HepG2 (cell line): ENCODE measurements at regions not wholly inside any gene's neighbourhood (a gene's known extent, or its start where the extent isn't known, plus 50 kb on each side); places are given as distances from the start of the nearest gene placed in this dataset.

ENCODE experiments used
- ATAC-seq: fragments of 200-7000 bp; cut with Tn5 transposase; 3 replicates; pipeline ENCODE4 v1.9.1; 2020; ENCODE audit warnings: mild to moderate bottlenecking, moderate library complexity
- BruUV-seq: library from RNA; stranded (reverse); fragments of 400-500 nt; replicated peaks from 2 replicates; lab custom pipeline; 2021; lab: Mats Ljungman, UMichigan
- CTCF ChIA-PET: fragments of 300-600 bp; formaldehyde crosslinking; extraction: SDS; loops from one replicate; lab custom pipeline; 2021; ENCODE audit warnings: low total read pairs, inconsistent platforms, low intra/inter-chr PET ratio; lab: Yijun Ruan, JAX
- POLR2A ChIA-PET: fragments of 350-600 bp; sonication (Branson Sonifier 250); formaldehyde crosslinking; loops from one replicate; lab custom pipeline; 2020; ENCODE audit warnings: antibody characterized with exemption, inconsistent platforms; lab: Yijun Ruan, JAX
- DNase-seq: peaks from one replicate; pipeline ENCODE4 v3.0.0-alpha.2; 2015; ENCODE audit warnings: low spot score
- FAIRE-seq: peaks from 3 replicates; lab custom pipeline; 2011; peaks lifted over from hg19 to GRCh38; lab: Jason Lieb, UNC
- H2AFZ ChIP-seq: one replicate; pipeline ENCODE4 v1.6.1; 2011; ENCODE audit warnings: low read length, inconsistent platforms
- H3K27ac ChIP-seq: fragments of 300-600 bp; 3 replicates; pipeline ENCODE4 v1.8.0; 2011; ENCODE audit warnings: mixed run types, mild to moderate bottlenecking, mixed read lengths, low read length, inconsistent platforms; ENCODE audit not compliant: insufficient read depth; ENCODE audit errors: extremely low read length
- H3K27me3 ChIP-seq, 2 experiments: fragments of 200-600 bp in 1 of 2; 2 replicates in 1 of 2; 3 replicates in 1 of 2; pipeline versions ENCODE4 v1.6.0 to v1.8.0; 2011; ENCODE audit warnings: low read length in 2 of 2, mild to moderate bottlenecking in 2 of 2, moderate library complexity in 2 of 2, inconsistent platforms in 1 of 2; ENCODE audit not compliant: insufficient read depth in 2 of 2, control insufficient read depth in 1 of 2
- H3K36me3 ChIP-seq, 2 experiments: fragments of 200-600 bp in 1 of 2; replicated peaks in 1 of 2; 2 replicates in 1 of 2; 3 replicates in 1 of 2; pipeline versions ENCODE4 v1.5.1 to v1.8.0; 2011; ENCODE audit warnings: low read length in 2 of 2, inconsistent platforms in 1 of 2; ENCODE audit not compliant: insufficient read depth in 2 of 2, control insufficient read depth in 1 of 2
- H3K4me1 ChIP-seq: 2 replicates; pipeline ENCODE4 v1.5.1; 2012; ENCODE audit warnings: low read length, inconsistent platforms; ENCODE audit not compliant: insufficient read depth
- H3K4me2 ChIP-seq: 2 replicates; pipeline ENCODE4 v1.6.0; 2011; ENCODE audit warnings: low read depth, low read length, inconsistent platforms
- H3K4me3 ChIP-seq, 3 experiments: fragments of 200-600 bp in 1 of 3; sonication (generic), shearing (Covaris generic) in 1 of 3; replicated peaks in 1 of 3; 2 replicates each; pipeline ENCODE4 v1.5.1; 2011 to 2016; ENCODE audit warnings: low read length in 3 of 3, inconsistent platforms in 2 of 3, low read depth in 2 of 3, mild to moderate bottlenecking in 2 of 3, control low read depth in 1 of 3, mixed read lengths in 1 of 3; ENCODE audit not compliant: insufficient read depth in 1 of 3
- H3K79me2 ChIP-seq: one replicate; pipeline ENCODE4 v1.6.1; 2011; ENCODE audit warnings: low read length, inconsistent platforms; ENCODE audit not compliant: insufficient read depth
- H3K9ac ChIP-seq: 2 replicates; pipeline ENCODE4 v1.6.0; 2011; ENCODE audit warnings: mild to moderate bottlenecking, low read depth, low read length, inconsistent platforms; ENCODE audit not compliant: insufficient read depth
- H3K9me3 ChIP-seq: 2 replicates; pipeline ENCODE4 v1.5.1; 2012; ENCODE audit warnings: mild to moderate bottlenecking, low read length
- H4K20me1 ChIP-seq: 2 replicates; pipeline ENCODE4 v1.6.0; 2011; ENCODE audit warnings: inconsistent platforms, mild to moderate bottlenecking, low read length, moderate library complexity; ENCODE audit not compliant: insufficient read depth
- ADNP ChIP-seq: sonication (generic); formaldehyde crosslinking; IDR thresholded peaks from 2 replicates; pipeline ENCODE4 v1.4.0; 2020; ENCODE audit warnings: missing genetic modification reagents
- IRX3 ChIP-seq: sonication (generic); formaldehyde crosslinking; IDR thresholded peaks from 2 replicates; pipeline ENCODE4 v1.8.1; 2023; ENCODE audit warnings: mild to moderate bottlenecking, low read depth, missing genetic modification reagents, borderline replicate concordance
- MAZ ChIP-seq, 2 experiments: sonication (generic) in 1 of 2; formaldehyde crosslinking in 1 of 2; IDR thresholded peaks; 2 replicates each; pipeline versions ENCODE4 v1.5.0 to v1.6.1; 2012 to 2020; ENCODE audit warnings: low read depth in 2 of 2, mild to moderate bottlenecking in 2 of 2, borderline replicate concordance in 1 of 2, improper control_type of control experiment in 1 of 2, low read length in 1 of 2, missing genetic modification reagents in 1 of 2, moderate library complexity in 1 of 2
- TAF1 ChIP-seq: sonication (generic); formaldehyde crosslinking; IDR thresholded peaks from 2 replicates; pipeline ENCODE4 v1.4.0; 2020; ENCODE audit warnings: missing genetic modification reagents
- ZFP1 ChIP-seq: IDR thresholded peaks from 2 replicates; pipeline ENCODE4 v1.6.1; 2016
- ZNF3 ChIP-seq: IDR thresholded peaks from 2 replicates; pipeline ENCODE4 v1.7.0; 2017; ENCODE audit warnings: inconsistent platforms
- WGBS: methylation state at CpG from one replicate; pipeline ENCODE4 v1.1.6; 2017; ENCODE audit warnings: low lambda C conversion rate; 5-methylcytosine and 5-hydroxymethylcytosine counted together
- in situ Hi-C: cut with HindIII; loops from 2 replicates; pipeline ENCODE4 v1.10.0; 2017; ENCODE audit warnings: low pct_unique_long_range_greater_than_20kb; ENCODE audit not compliant: extremely low pct_ligation_motif_present
- intact Hi-C: fragments of 100-400 bp; cut with micrococcal nuclease; formaldehyde crosslinking; loops from one replicate; pipeline ENCODE4 v1.10.0; 2022; ENCODE audit not compliant: unreplicated experiment
- TF ChIP-seq, protein P1 (sequence below): IDR thresholded peaks from 2 replicates; pipeline ENCODE4 v1.6.1; 2016; ENCODE audit warnings: mild to moderate bottlenecking
- TF ChIP-seq, protein P2 (sequence below): sonication (generic); formaldehyde crosslinking; IDR thresholded peaks from 2 replicates; pipeline ENCODE4 v1.4.0; 2020; ENCODE audit warnings: mild to moderate bottlenecking, missing genetic modification reagents, borderline replicate concordance
- TF ChIP-seq, protein P3 (sequence below): sonication (generic); formaldehyde crosslinking; IDR thresholded peaks from 2 replicates; pipeline ENCODE4 v1.8.1; 2023; ENCODE audit warnings: missing genetic modification reagents, mild to moderate bottlenecking, borderline replicate concordance

DNA sequence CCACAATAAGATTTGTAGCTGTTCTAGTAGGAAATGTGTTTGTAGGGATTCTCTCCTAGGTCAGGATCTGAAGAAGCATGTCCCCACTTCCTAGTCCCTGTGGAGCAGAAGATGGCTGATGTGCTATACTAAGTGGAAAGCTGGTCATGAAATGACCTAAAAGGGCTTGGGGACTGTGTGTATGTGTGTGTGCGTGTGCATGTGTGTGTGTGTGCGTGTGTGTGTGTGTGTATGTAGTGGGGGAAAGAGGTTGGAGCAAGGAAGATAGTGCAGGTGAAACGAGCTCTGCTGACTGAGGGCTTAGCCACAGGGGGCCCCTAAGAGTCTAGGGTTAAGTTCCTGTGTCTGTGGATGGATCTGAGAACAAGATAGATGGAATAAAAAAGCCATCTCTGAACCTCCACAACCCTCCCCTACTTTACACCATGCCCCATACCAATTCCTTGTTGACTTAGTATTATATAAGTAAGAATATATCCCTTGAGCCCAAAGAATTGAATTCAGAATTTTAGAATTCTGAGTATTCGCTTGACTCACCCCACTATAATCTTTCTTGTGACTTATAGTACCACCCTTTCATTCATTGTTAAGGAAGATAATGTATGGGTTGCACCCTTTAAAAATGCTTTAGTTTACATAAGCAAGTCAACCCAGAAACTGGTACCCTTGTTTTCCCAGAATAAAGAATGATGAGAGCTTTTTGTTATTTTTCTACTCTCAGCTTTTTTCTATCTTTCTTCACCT lies 96.1 kb downstream of the RPL22L1 start:
- no peaks in the 10 kb centered on the region for H4K20me1 ChIP-seq

More for the DNA sequence above, 96.1 kb downstream of the RPL22L1 start:
- in situ Hi-C loops = no loop called here
- 14% methylated on average over 4 of the region's 4 CpGs for WGBS
- H3K4me1 ChIP-seq = peaks cover under 1% of the 10 kb centered on the region; the same call in 1 of the 2 replicates
- TF ChIP-seq, protein P1, sequence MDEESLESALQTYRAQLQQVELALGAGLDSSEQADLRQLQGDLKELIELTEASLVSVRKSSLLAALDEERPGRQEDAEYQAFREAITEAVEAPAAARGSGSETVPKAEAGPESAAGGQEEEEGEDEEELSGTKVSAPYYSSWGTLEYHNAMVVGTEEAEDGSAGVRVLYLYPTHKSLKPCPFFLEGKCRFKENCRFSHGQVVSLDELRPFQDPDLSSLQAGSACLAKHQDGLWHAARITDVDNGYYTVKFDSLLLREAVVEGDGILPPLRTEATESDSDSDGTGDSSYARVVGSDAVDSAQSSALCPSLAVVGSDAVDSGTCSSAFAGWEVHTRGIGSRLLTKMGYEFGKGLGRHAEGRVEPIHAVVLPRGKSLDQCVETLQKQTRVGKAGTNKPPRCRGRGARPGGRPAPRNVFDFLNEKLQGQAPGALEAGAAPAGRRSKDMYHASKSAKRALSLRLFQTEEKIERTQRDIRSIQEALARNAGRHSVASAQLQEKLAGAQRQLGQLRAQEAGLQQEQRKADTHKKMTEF = no peak
- TF ChIP-seq ADNP (CRISPR knock-in tag) (no peak), IRX3 (CRISPR knock-in tag) (no peak), ZNF3 (CRISPR knock-in tag) (no peak), ZFP1 (CRISPR knock-in tag) (no peak), MAZ (IDR thresholded peaks at IDR 0.05; ENCODE audit: borderline replicate concordance, low read depth, low read length) (no peak), MAZ (CRISPR knock-in tag; IDR thresholded peaks at IDR 0.05; ENCODE audit: low read depth) (no peak), TAF1 (CRISPR knock-in tag) (no peak)
- TF ChIP-seq, protein P2, sequence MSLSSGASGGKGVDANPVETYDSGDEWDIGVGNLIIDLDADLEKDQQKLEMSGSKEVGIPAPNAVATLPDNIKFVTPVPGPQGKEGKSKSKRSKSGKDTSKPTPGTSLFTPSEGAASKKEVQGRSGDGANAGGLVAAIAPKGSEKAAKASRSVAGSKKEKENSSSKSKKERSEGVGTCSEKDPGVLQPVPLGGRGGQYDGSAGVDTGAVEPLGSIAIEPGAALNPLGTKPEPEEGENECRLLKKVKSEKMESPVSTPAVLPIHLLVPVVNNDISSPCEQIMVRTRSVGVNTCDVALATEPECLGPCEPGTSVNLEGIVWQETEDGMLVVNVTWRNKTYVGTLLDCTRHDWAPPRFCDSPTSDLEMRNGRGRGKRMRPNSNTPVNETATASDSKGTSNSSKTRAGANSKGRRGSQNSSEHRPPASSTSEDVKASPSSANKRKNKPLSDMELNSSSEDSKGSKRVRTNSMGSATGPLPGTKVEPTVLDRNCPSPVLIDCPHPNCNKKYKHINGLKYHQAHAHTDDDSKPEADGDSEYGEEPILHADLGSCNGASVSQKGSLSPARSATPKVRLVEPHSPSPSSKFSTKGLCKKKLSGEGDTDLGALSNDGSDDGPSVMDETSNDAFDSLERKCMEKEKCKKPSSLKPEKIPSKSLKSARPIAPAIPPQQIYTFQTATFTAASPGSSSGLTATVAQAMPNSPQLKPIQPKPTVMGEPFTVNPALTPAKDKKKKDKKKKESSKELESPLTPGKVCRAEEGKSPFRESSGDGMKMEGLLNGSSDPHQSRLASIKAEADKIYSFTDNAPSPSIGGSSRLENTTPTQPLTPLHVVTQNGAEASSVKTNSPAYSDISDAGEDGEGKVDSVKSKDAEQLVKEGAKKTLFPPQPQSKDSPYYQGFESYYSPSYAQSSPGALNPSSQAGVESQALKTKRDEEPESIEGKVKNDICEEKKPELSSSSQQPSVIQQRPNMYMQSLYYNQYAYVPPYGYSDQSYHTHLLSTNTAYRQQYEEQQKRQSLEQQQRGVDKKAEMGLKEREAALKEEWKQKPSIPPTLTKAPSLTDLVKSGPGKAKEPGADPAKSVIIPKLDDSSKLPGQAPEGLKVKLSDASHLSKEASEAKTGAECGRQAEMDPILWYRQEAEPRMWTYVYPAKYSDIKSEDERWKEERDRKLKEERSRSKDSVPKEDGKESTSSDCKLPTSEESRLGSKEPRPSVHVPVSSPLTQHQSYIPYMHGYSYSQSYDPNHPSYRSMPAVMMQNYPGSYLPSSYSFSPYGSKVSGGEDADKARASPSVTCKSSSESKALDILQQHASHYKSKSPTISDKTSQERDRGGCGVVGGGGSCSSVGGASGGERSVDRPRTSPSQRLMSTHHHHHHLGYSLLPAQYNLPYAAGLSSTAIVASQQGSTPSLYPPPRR (CRISPR knock-in tag) = no peak
- TF ChIP-seq, protein P3, sequence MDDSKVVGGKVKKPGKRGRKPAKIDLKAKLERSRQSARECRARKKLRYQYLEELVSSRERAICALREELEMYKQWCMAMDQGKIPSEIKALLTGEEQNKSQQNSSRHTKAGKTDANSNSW (CRISPR knock-in tag) = no peak
- TF ChIP-seq, all 625 proteins: peak for 0
- H3K79me2 ChIP-seq = no peaks in the 10 kb centered on the region
- no peaks in the 10 kb centered on the region for H3K9me3 ChIP-seq
- no peak overlapping the region for H3K4me2 ChIP-seq
- no peak for DNase-seq
- H3K27me3 ChIP-seq = no peaks in the 10 kb centered on the region
- intact Hi-C loops = no loop called here
- no peak overlapping the region for H3K4me3 ChIP-seq
- ChIA-PET POLR2A (no interaction called here), CTCF (no interaction called here)
- H3K27ac ChIP-seq = no peak overlapping the region
- no peak overlapping the region for H3K9ac ChIP-seq
- no peak overlapping the region for H2AFZ ChIP-seq
- BruUV-seq = no TSS peak
- no peak for FAIRE-seq
- no peak for ATAC-seq
- no peaks in the 10 kb centered on the region for H3K36me3 ChIP-seq
